ENCODE measurements at regions not wholly inside any gene's neighbourhood (a gene's known extent, or its start where the extent isn't known, plus 50 kb on each side); places are given as distances from the start of the nearest gene placed in this dataset.
"Not testable (repeated sequence)": the region's sequence is repeated elsewhere in the genome, so short reads cannot be mapped to it uniquely, and the experiment has no call there.

GRCh38 chr22:44645531-44645930, 56.5 kb upstream of the PRR5 start:
- intact Hi-C loops (cut with micrococcal nuclease; ENCODE audit: unreplicated experiment), result no loop called here
- no peaks in the 10 kb centered on the region for H3K36me3 ChIP-seq (ENCODE audit: insufficient read depth, low read length, poor library complexity, severe bottlenecking)
- no TSS peak for BruUV-seq (replicated peaks)
- TF ChIP-seq, protein P1, sequence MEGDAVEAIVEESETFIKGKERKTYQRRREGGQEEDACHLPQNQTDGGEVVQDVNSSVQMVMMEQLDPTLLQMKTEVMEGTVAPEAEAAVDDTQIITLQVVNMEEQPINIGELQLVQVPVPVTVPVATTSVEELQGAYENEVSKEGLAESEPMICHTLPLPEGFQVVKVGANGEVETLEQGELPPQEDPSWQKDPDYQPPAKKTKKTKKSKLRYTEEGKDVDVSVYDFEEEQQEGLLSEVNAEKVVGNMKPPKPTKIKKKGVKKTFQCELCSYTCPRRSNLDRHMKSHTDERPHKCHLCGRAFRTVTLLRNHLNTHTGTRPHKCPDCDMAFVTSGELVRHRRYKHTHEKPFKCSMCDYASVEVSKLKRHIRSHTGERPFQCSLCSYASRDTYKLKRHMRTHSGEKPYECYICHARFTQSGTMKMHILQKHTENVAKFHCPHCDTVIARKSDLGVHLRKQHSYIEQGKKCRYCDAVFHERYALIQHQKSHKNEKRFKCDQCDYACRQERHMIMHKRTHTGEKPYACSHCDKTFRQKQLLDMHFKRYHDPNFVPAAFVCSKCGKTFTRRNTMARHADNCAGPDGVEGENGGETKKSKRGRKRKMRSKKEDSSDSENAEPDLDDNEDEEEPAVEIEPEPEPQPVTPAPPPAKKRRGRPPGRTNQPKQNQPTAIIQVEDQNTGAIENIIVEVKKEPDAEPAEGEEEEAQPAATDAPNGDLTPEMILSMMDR (conservative IDR thresholded peaks at IDR 0.05; ENCODE audit: low read depth, low read length), result no peak
- TF ChIP-seq EZH2 (IDR thresholded peaks at IDR 0.05; ENCODE audit: borderline replicate concordance, low read depth, low read length, poor library complexity, severe bottlenecking), result no peak
- no peak overlapping the region for H3K27ac ChIP-seq (ENCODE audit: low read depth, low read length, poor library complexity, severe bottlenecking)
- DNase-seq (ENCODE audit: low spot score), result no peak
- CTCF ChIA-PET, result no interaction called here
- peaks cover 2% of the 10 kb centered on the region for H3K27me3 ChIP-seq (replicated peaks; ENCODE audit: insufficient read depth, low read depth, low read length, poor library complexity)
- H3K9me3 ChIP-seq (ENCODE audit: low read depth, low read length, poor library complexity, severe bottlenecking), result no peaks in the 10 kb centered on the region
- H3K4me3 ChIP-seq (ENCODE audit: low read depth, low read length, poor library complexity, severe bottlenecking), result no peak overlapping the region
- POLR2A ChIA-PET (ENCODE audit: low non-redundant PET), result no interaction called here
- H3K4me1 ChIP-seq (ENCODE audit: insufficient read depth, low read length, poor library complexity, severe bottlenecking), result no peaks in the 10 kb centered on the region

GRCh38 chr22:44645083-44645482, 56.9 kb upstream of the PRR5 start:
- H3K27ac ChIP-seq (ENCODE audit: low read depth, low read length, poor library complexity, severe bottlenecking), result no peak overlapping the region
- intact Hi-C loops (cut with micrococcal nuclease; ENCODE audit: unreplicated experiment), result no loop called here
- POLR2A ChIA-PET (ENCODE audit: low non-redundant PET), result no interaction called here
- no TSS peak for BruUV-seq (replicated peaks)
- no peaks in the 10 kb centered on the region for H3K36me3 ChIP-seq (ENCODE audit: insufficient read depth, low read length, poor library complexity, severe bottlenecking)
- DNase-seq (ENCODE audit: low spot score), result no peak
- no peak overlapping the region for H3K4me3 ChIP-seq (ENCODE audit: low read depth, low read length, poor library complexity, severe bottlenecking)
- H3K9me3 ChIP-seq (ENCODE audit: low read depth, low read length, poor library complexity, severe bottlenecking), result no peaks in the 10 kb centered on the region
- peaks cover 2% of the 10 kb centered on the region for H3K27me3 ChIP-seq (replicated peaks; ENCODE audit: insufficient read depth, low read depth, low read length, poor library complexity)
- CTCF ChIA-PET, result no interaction called here
- TF ChIP-seq EZH2 (IDR thresholded peaks at IDR 0.05; ENCODE audit: borderline replicate concordance, low read depth, low read length, poor library complexity, severe bottlenecking), result no peak
- TF ChIP-seq, protein P1 (conservative IDR thresholded peaks at IDR 0.05; ENCODE audit: low read depth, low read length), result no peak
- no peaks in the 10 kb centered on the region for H3K4me1 ChIP-seq (ENCODE audit: insufficient read depth, low read length, poor library complexity, severe bottlenecking)

DNA sequence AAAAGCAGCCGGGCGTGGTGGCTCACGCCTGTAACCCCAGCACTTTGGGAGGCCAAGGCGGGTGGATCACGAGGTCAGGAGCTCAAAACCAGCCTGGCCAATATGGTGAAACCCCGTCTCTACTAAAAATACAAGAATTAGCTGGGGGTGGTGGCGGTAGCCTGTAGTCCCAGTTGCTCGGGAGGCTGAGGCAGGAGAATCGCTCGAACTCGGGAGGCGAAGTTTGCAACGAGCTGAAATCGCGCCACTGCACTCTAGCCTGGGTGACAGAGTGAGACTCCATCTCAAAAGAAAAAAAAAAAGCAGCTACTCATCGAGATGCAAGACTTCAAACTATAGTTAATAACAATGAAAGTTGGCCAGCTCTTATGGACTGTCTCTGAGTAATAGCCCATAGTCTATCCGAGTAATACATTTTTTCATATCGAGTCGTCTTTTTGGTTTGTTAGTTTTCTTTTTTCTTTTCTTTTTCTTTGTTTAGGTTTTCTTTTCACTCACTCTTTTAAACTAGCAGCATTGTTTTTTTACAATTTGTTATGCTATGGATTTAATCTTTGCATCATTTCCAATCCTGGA, 58.4 kb upstream of the PRR5 start:
- H3K9me3 ChIP-seq (ENCODE audit: low read depth, low read length, poor library complexity, severe bottlenecking); H3K4me1 ChIP-seq (ENCODE audit: insufficient read depth, low read length, poor library complexity, severe bottlenecking); H3K27me3 ChIP-seq (replicated peaks; ENCODE audit: insufficient read depth, low read depth, low read length, poor library complexity); DNase-seq (ENCODE audit: low spot score); H3K27ac ChIP-seq (ENCODE audit: low read depth, low read length, poor library complexity, severe bottlenecking); POLR2A ChIA-PET (ENCODE audit: low non-redundant PET); intact Hi-C loops (cut with micrococcal nuclease; ENCODE audit: unreplicated experiment); BruUV-seq (replicated peaks); H3K36me3 ChIP-seq (ENCODE audit: insufficient read depth, low read length, poor library complexity, severe bottlenecking); H3K4me3 ChIP-seq (ENCODE audit: low read depth, low read length, poor library complexity, severe bottlenecking): not testable (repeated sequence)
- CTCF ChIA-PET, result interaction anchor here (0.6 kb wide), 1 partner anchor 17 kb away, joined by 3 read pairs; no protein-coding TSS in a partner anchor

GRCh38 chr22:44642096-44642644, 59.8 kb upstream of the PRR5 start:
- no TSS peak for BruUV-seq (replicated peaks)
- Histone ChIP-seq H3K4me3 (ENCODE audit: low read depth, low read length, poor library complexity, severe bottlenecking) (no peak overlapping the region), H3K4me1 (ENCODE audit: insufficient read depth, low read length, poor library complexity, severe bottlenecking) (no peaks in the 10 kb centered on the region), H3K27ac (ENCODE audit: low read depth, low read length, poor library complexity, severe bottlenecking) (no peak overlapping the region), H3K9me3 (ENCODE audit: low read depth, low read length, poor library complexity, severe bottlenecking) (no peaks in the 10 kb centered on the region), H3K27me3 (replicated peaks; ENCODE audit: insufficient read depth, low read depth, low read length, poor library complexity) (peaks cover 2% of the 10 kb centered on the region), H3K36me3 (ENCODE audit: insufficient read depth, low read length, poor library complexity, severe bottlenecking) (no peaks in the 10 kb centered on the region)
- no peak for DNase-seq (ENCODE audit: low spot score)
- TF ChIP-seq, protein P1 (conservative IDR thresholded peaks at IDR 0.05; ENCODE audit: low read depth, low read length), result no peak
- TF ChIP-seq EZH2 (IDR thresholded peaks at IDR 0.05; ENCODE audit: borderline replicate concordance, low read depth, low read length, poor library complexity, severe bottlenecking), result no peak
- ChIA-PET POLR2A (ENCODE audit: low non-redundant PET) (no interaction called here), CTCF (no interaction called here)
- intact Hi-C loops (cut with micrococcal nuclease; ENCODE audit: unreplicated experiment), result no loop called here

Measured in A673 (cell line).